Fibroblast of skin of scalp (primary cell): ENCODE measurements at regions not wholly inside any gene's neighbourhood (a gene's known extent, or its start where the extent isn't known, plus 50 kb on each side); places are given as distances from the start of the nearest gene placed in this dataset.

Experiments
- DNase-seq: peaks from one replicate; pipeline ENCODE4 v3.0.0-alpha.2; 2013

- DNase-seq: peak; percentile 33
Observed at GRCh38 chr15:47542312-47542989, 174.9 kb upstream of the SEMA6D start.

- no peak for DNase-seq
Observed at GRCh38 chr15:47548231-47548630, 169.1 kb upstream of the SEMA6D start.

GRCh38 chr15:47548986-47549385 lies 168.3 kb upstream of the SEMA6D start:
- DNase-seq: no peak

GRCh38 chr15:47551079-47551478 lies 166.2 kb upstream of the SEMA6D start:
- DNase-seq: no peak

GRCh38 chr15:47551546-47551945 lies 165.8 kb upstream of the SEMA6D start:
- DNase-seq: no peak

GRCh38 chr15:47552978-47553608 lies 164.2 kb upstream of the SEMA6D start:
- no peak for DNase-seq

- no peak for DNase-seq
Observed at GRCh38 chr15:47553947-47554346, 163.4 kb upstream of the SEMA6D start.

GRCh38 chr15:47561102-47561501 lies 156.2 kb upstream of the SEMA6D start:
- DNase-seq: no peak

GRCh38 chr15:47565949-47566348 lies 151.4 kb upstream of the SEMA6D start:
- no peak for DNase-seq

GRCh38 chr15:47566610-47567009 lies 150.7 kb upstream of the SEMA6D start:
- no peak for DNase-seq

- no peak for DNase-seq
Observed at GRCh38 chr15:47568030-47568429, 149.3 kb upstream of the SEMA6D start.

GRCh38 chr15:47570044-47570443 lies 147.3 kb upstream of the SEMA6D start:
- DNase-seq: no peak

- no peak for DNase-seq
Observed at GRCh38 chr15:47570451-47570850, 146.9 kb upstream of the SEMA6D start.

- peak; percentile 45 for DNase-seq
Observed at GRCh38 chr15:47570881-47571640, 146.2 kb upstream of the SEMA6D start.

GRCh38 chr15:47573673-47574072 lies 143.6 kb upstream of the SEMA6D start:
- no peak for DNase-seq

- DNase-seq: peak; percentile 34
Observed at GRCh38 chr15:47577000-47577399, 140.3 kb upstream of the SEMA6D start.

- no peak for DNase-seq
Observed at GRCh38 chr15:47577461-47577860, 139.8 kb upstream of the SEMA6D start.

GRCh38 chr15:47582233-47582632 lies 135.1 kb upstream of the SEMA6D start:
- no peak for DNase-seq

- no peak for DNase-seq
Observed at GRCh38 chr15:47584316-47584715, 133.0 kb upstream of the SEMA6D start.

GRCh38 chr15:47586653-47587224 lies 130.6 kb upstream of the SEMA6D start:
- DNase-seq: peak; percentile 88

- DNase-seq: peak; percentile 14
Observed at GRCh38 chr15:47587940-47588802, 129.1 kb upstream of the SEMA6D start.

GRCh38 chr15:47588958-47589357 lies 128.3 kb upstream of the SEMA6D start:
- no peak for DNase-seq
